AG09309 (cell line): ENCODE measurements at regions not wholly inside any gene's neighbourhood (a gene's known extent, or its start where the extent isn't known, plus 50 kb on each side); places are given as distances from the start of the nearest gene placed in this dataset.

ENCODE experiments used
- DNase-seq: peaks from one replicate; pipeline ENCODE4 v3.0.0-alpha.2; 2010; ENCODE audit warnings: low read depth
- H3K4me3 ChIP-seq: 2 replicates; pipeline ENCODE4 v1.5.1; 2011; ENCODE audit warnings: mild to moderate bottlenecking, low read depth, low read length, moderate library complexity; ENCODE audit not compliant: control insufficient read depth
- TF ChIP-seq, protein P1 (sequence below): IDR thresholded peaks from 2 replicates; pipeline ENCODE4 v1.5.1; 2011; ENCODE audit warnings: mild to moderate bottlenecking, low read depth, low read length, inconsistent platforms; ENCODE audit not compliant: insufficient read depth, control insufficient read depth; ENCODE audit errors: missing control alignments

DNA sequence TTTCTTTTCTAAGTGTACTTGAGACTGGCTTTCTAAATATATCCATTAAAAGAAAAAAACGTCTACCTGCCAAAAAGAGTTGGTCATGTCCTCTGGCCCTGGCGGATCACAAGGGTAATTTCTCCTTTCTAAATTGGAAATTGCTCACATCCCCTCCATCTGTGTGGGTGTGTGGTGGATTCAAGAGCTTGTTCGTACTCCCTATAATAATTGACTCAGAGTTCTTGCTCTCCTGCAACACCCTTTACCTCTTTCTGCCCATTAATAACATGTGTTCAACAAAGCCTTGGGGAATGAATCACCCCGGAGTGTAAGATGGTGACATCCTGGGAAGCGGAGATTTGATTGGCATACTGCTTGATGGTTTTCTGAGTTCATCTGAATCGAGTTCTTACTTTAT is 263.8 kb downstream of the ALDH8A1 start:
- TF ChIP-seq, protein P1, sequence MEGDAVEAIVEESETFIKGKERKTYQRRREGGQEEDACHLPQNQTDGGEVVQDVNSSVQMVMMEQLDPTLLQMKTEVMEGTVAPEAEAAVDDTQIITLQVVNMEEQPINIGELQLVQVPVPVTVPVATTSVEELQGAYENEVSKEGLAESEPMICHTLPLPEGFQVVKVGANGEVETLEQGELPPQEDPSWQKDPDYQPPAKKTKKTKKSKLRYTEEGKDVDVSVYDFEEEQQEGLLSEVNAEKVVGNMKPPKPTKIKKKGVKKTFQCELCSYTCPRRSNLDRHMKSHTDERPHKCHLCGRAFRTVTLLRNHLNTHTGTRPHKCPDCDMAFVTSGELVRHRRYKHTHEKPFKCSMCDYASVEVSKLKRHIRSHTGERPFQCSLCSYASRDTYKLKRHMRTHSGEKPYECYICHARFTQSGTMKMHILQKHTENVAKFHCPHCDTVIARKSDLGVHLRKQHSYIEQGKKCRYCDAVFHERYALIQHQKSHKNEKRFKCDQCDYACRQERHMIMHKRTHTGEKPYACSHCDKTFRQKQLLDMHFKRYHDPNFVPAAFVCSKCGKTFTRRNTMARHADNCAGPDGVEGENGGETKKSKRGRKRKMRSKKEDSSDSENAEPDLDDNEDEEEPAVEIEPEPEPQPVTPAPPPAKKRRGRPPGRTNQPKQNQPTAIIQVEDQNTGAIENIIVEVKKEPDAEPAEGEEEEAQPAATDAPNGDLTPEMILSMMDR, result peak; percentile 15
- H3K4me3 ChIP-seq, result no peak overlapping the region
- peak; percentile 33 for DNase-seq

DNA sequence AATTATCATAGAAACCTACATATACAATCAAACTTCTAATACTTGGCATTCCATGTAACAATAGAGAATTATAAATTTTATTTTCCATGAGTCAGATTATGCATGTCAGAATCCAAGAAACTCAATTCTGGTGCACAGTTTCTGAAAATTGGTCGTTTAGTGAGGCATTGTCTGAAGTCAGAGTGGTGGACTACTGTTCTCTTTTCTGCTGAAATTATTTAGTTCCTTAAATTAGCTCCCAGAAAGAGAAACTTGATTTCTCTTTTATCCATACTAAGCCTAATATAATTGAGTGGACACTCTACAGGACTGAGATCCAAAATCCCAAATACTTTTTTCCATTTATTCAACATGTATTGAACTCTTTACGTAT is 265.5 kb downstream of the ALDH8A1 start:
- no peak overlapping the region for H3K4me3 ChIP-seq
- DNase-seq, result no peak
- TF ChIP-seq, protein P1, result no peak

DNA sequence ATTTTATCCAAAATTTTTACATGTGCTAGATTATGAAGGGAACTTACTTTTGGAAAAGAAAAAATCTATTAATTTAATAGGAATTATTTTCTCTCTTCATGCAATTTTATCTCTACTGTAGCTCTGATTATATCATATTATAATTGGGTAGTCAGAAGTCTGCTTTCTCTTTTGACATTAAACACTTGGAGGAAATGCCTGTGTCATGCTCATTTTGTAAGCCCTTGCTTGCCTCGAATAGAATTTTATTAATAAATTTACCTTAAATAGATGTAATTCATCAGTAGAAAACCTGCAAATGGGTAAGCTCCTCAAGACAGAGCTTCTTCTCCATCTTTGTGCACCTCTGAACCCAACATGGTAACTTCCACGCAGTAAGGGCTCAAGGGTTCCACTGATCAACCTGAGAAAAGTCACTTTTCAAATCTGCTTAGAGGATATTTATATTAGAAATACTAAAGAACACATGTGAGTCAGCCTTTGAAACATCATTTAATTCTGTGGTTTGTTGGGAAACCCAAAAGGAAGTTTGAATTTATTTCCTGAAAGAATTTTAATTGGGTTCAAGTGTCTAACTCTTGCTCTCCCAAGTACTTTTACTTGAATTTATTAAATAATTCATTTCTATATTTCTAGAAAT is 266.0 kb downstream of the ALDH8A1 start:
- no peak overlapping the region for H3K4me3 ChIP-seq
- DNase-seq, result no peak
- TF ChIP-seq, protein P1, result no peak

DNA sequence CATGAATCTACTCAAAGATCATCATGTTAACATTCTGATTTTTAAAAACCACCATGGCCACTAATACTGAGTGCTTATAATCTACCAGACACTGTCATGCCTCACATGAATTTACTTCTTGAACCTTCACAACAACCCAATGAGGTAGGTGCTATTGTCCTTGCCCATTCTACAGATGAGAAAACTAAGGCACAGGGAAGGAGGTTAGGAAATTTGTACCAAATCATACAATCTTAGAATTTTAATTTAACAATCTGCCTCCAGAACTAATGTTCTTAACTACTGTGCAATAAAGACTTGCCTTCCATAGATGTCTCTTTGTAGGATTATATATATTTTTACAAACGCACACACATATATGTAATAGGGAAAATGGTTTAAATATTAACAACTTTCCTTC is 269.5 kb downstream of the ALDH8A1 start:
- no peak for DNase-seq
- no peak overlapping the region for H3K4me3 ChIP-seq
- TF ChIP-seq, protein P1, result no peak

DNA sequence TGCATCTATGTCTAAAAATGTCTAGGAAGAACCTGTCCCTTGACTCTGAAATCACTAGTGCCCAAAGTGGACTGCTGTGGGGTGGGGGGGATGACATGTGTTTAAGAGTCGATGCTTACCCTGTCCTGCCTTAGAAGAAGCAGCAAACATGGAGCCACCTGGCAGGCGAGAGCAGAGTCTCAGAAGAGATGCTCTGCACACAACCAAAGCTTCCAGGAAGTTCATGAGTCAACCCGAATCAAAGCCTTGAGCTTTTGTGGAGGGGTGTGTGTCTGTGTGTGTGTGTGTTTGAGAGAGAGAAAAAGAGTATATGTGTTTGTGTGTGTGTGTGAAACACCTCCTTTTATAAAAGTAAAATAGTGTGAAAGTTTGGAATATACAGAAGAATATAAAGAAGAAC is 269.9 kb downstream of the ALDH8A1 start:
- H3K4me3 ChIP-seq, result no peak overlapping the region
- TF ChIP-seq, protein P1, result no peak
- no peak for DNase-seq

DNA sequence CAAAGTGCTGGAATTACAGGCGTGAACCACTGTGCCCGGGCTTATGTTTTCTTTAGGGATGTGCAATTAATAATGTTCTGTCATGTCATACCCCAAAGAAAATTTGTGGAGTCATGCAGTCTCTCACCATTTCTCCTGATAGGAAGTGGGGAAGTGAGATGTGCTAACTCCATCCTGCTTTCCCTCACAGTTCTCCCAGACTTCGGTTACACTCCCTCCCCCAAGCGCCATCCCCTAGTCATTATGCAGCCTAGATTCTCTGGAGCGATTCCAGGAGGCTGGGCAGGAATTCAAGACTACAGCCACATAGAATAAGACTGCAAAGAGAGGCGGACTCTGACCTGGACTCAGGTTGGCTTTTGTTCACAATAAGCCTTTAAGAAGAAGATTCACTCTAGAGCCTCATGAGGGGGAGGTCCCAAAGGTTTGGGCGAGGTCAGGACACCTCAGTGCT is 271.4 kb downstream of the ALDH8A1 start:
- TF ChIP-seq, protein P1, result no peak
- no peak overlapping the region for H3K4me3 ChIP-seq
- DNase-seq, result no peak
